Peyer's patch (tissue), 4 donors: ENCODE measurements at regions not wholly inside any gene's neighbourhood (a gene's known extent, or its start where the extent isn't known, plus 50 kb on each side); places are given as distances from the start of the nearest gene placed in this dataset.

Experiments
- POLR2A ChIP-seq, 2 donors: fragments of 450-650 bp; IDR thresholded peaks; one replicate each; pipeline ENCODE4 v1.5.1; 2017; ENCODE audit warnings: antibody characterized with exemption in 2 of 2, mild to moderate bottlenecking in 2 of 2, moderate library complexity in 2 of 2
- TF ChIP-seq, protein P1 (sequence below), 6 experiments: fragments of 450-650 bp in 4 of 6; fragments of 200-600 bp in 2 of 6; sonication (generic) in 1 of 6; IDR thresholded peaks; one replicate each; pipeline ENCODE4 v1.5.1; 2017 to 2019; ENCODE audit warnings: antibody characterized with exemption in 6 of 6, mild to moderate bottlenecking in 3 of 6, moderate library complexity in 1 of 6

DNA sequence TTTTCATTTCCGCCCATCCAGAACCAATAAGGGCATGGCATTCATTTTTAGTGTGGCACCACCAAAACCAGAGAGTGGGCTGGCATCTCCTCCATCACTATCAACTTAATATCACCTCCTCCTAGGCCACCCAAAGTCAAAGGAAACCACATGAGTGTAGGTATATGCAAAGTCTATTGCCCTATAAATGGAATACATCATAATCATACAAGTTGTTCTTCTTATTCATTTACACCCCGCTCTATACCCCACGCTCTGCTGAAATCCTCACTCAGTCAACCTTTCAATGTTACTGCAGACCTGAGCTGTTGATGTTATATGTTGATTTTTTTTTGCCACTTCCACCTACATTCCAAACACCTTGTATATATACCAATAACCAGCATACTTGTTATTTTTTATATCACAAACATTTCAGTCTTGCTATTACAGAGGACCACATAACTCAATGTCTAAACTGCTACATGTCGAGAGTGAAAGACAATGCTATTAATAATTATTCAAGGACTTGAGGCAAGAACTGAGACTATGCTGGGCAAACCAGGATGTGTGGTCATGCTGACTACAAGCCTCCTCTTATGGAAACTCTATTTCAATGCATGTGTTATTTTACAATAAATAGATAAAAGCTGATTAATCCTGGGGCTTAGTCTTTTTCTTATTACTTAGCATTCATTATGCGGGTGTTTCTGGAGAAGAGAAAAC lies 466.5 kb upstream of the ID2 start:
- TF ChIP-seq, protein P1, sequence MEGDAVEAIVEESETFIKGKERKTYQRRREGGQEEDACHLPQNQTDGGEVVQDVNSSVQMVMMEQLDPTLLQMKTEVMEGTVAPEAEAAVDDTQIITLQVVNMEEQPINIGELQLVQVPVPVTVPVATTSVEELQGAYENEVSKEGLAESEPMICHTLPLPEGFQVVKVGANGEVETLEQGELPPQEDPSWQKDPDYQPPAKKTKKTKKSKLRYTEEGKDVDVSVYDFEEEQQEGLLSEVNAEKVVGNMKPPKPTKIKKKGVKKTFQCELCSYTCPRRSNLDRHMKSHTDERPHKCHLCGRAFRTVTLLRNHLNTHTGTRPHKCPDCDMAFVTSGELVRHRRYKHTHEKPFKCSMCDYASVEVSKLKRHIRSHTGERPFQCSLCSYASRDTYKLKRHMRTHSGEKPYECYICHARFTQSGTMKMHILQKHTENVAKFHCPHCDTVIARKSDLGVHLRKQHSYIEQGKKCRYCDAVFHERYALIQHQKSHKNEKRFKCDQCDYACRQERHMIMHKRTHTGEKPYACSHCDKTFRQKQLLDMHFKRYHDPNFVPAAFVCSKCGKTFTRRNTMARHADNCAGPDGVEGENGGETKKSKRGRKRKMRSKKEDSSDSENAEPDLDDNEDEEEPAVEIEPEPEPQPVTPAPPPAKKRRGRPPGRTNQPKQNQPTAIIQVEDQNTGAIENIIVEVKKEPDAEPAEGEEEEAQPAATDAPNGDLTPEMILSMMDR (IDR thresholded peaks at IDR 0.05): no peak
- no peak for TF ChIP-seq POLR2A (IDR thresholded peaks at IDR 0.05)
